H1 (cell line): ENCODE measurements at regions not wholly inside any gene's neighbourhood (a gene's known extent, or its start where the extent isn't known, plus 50 kb on each side); places are given as distances from the start of the nearest gene placed in this dataset.

Experiments used
- CTCF ChIA-PET: fragments of 300-600 bp; sonication (Branson Sonifier 250); formaldehyde crosslinking; loops from one replicate; lab custom pipeline; 2021; ENCODE audit not compliant: partially characterized antibody; lab: Charles Lee
- POLR2A ChIA-PET: fragments of 300-600 bp; sonication (Branson Sonifier 250); formaldehyde crosslinking; loops from one replicate; lab custom pipeline; 2021; ENCODE audit warnings: inconsistent platforms; ENCODE audit not compliant: partially characterized antibody; lab: Charles Lee
- DNase-seq, 2 experiments: peaks; one replicate each; pipeline versions ENCODE4 v3.0.0 to v3.0.0-alpha.2; 2010 to 2022; ENCODE audit warnings: low spot score in 2 of 2, low read depth in 1 of 2, mixed read lengths in 1 of 2
- FAIRE-seq: peaks from 2 replicates; lab custom pipeline; 2011; peaks lifted over from hg19 to GRCh38; lab: Jason Lieb, UNC
- H2AFZ ChIP-seq: 2 replicates; pipeline ENCODE4 v1.8.1; 2012; ENCODE audit warnings: low read length, inconsistent platforms
- H2AK5ac ChIP-seq: 2 replicates; pipeline ENCODE4 v1.6.1; 2013; ENCODE audit warnings: low read depth, low read length
- H2BK120ac ChIP-seq: replicated peaks from 2 replicates; pipeline ENCODE3; 2013; ENCODE audit warnings: low read depth, low read length, inconsistent platforms
- H2BK12ac ChIP-seq: 2 replicates; pipeline ENCODE4 v1.6.1; 2013; ENCODE audit warnings: low read depth, low read length
- H2BK15ac ChIP-seq: 2 replicates; pipeline ENCODE4 v1.6.1; 2013; ENCODE audit warnings: low read length
- H2BK20ac ChIP-seq: 2 replicates; pipeline ENCODE4 v1.6.1; 2013; ENCODE audit warnings: low read length
- H2BK5ac ChIP-seq: 2 replicates; pipeline ENCODE4 v1.6.1; 2013; ENCODE audit warnings: low read depth, low read length
- H3K14ac ChIP-seq: 2 replicates; pipeline ENCODE4 v1.6.1; 2013; ENCODE audit warnings: inconsistent platforms; ENCODE audit not compliant: insufficient read length
- H3K18ac ChIP-seq: 2 replicates; pipeline ENCODE4 v1.6.1; 2013; ENCODE audit warnings: low read length; ENCODE audit errors: extremely low read depth
- H3K23ac ChIP-seq: 2 replicates; pipeline ENCODE4 v1.6.1; 2013; ENCODE audit warnings: inconsistent platforms; ENCODE audit not compliant: insufficient read length
- H3K23me2 ChIP-seq: 2 replicates; pipeline ENCODE4 v1.6.1; 2013; ENCODE audit warnings: low read depth, low read length
- H3K27ac ChIP-seq: 2 replicates; pipeline ENCODE4 v1.6.1; 2011; ENCODE audit warnings: low read depth, low read length, inconsistent platforms
- H3K27me3 ChIP-seq, 4 experiments: replicated peaks in 1 of 4; 1 replicate in 1 of 4; 2 replicates in 3 of 4; pipeline versions ENCODE4 v1.6.1 to v1.8.1; 2011 to 2013; ENCODE audit warnings: low read length in 3 of 4, mild to moderate bottlenecking in 3 of 4, inconsistent platforms in 2 of 4, mixed read lengths in 2 of 4, moderate library complexity in 1 of 4; ENCODE audit not compliant: control insufficient read depth in 3 of 4, insufficient read depth in 3 of 4; ENCODE audit errors: extremely low read depth in 1 of 4
- H3K36me3 ChIP-seq, 4 experiments: 2 replicates each; pipeline versions ENCODE4 v1.6.1 to v1.8.1; 2011 to 2013; ENCODE audit warnings: mild to moderate bottlenecking in 4 of 4, low read length in 3 of 4, moderate library complexity in 2 of 4, control low read depth in 1 of 4, inconsistent platforms in 1 of 4; ENCODE audit not compliant: insufficient read depth in 4 of 4, control insufficient read depth in 2 of 4
- H3K4ac ChIP-seq: replicated peaks from 2 replicates; pipeline ENCODE3; 2013; ENCODE audit warnings: low read length, low read depth, mixed read lengths, inconsistent platforms; ENCODE audit not compliant: insufficient read length
- H3K4me1 ChIP-seq, 4 experiments: replicated peaks in 1 of 4; 1 replicate in 1 of 4; 2 replicates in 3 of 4; pipeline versions ENCODE4 v1.6.1 to v1.8.1; 2011 to 2013; ENCODE audit warnings: low read length in 3 of 4, inconsistent platforms in 2 of 4, mixed read lengths in 1 of 4; ENCODE audit not compliant: insufficient read depth in 4 of 4, control insufficient read depth in 3 of 4
- H3K4me2 ChIP-seq, 2 experiments: 2 replicates each; pipeline versions ENCODE4 v1.6.1 to v1.8.1; 2011 to 2013; ENCODE audit warnings: low read depth in 2 of 2, low read length in 2 of 2, control low read depth in 1 of 2, inconsistent platforms in 1 of 2, mild to moderate bottlenecking in 1 of 2; ENCODE audit not compliant: insufficient read depth in 1 of 2
- H3K4me3 ChIP-seq, 4 experiments: fragments of 200-600, 300-600 bp in 1 of 4; sonication (generic), shearing (Covaris generic), sonication (Bioruptor Twin) in 1 of 4; 2 replicates each; pipeline versions ENCODE4 v1.5.1 to v1.8.1; 2011 to 2016; ENCODE audit warnings: low read length in 4 of 4, low read depth in 3 of 4, control low read depth in 2 of 4, inconsistent platforms in 2 of 4, mild to moderate bottlenecking in 2 of 4, mixed read lengths in 1 of 4, moderate library complexity in 1 of 4; ENCODE audit not compliant: insufficient read depth in 2 of 4; ENCODE audit errors: extremely low read depth in 1 of 4
- H3K56ac ChIP-seq: replicated peaks from 2 replicates; pipeline ENCODE3; 2013; ENCODE audit warnings: low read depth, mild to moderate bottlenecking, mixed read lengths, low read length, inconsistent platforms; ENCODE audit not compliant: insufficient read length
- H3K79me1 ChIP-seq: 2 replicates; pipeline ENCODE4 v1.6.1; 2013; ENCODE audit warnings: low read depth, low read length, control low read depth
- H3K79me2 ChIP-seq, 2 experiments: 2 replicates each; pipeline versions ENCODE4 v1.6.1 to v1.8.1; 2012 to 2013; ENCODE audit warnings: low read length in 2 of 2, mild to moderate bottlenecking in 2 of 2, inconsistent platforms in 1 of 2; ENCODE audit not compliant: insufficient read depth in 2 of 2, control insufficient read depth in 1 of 2
- H3K9ac ChIP-seq, 4 experiments: replicated peaks in 1 of 4; 1 replicate in 1 of 4; 2 replicates in 3 of 4; pipeline versions ENCODE4 v1.6.1 to v1.8.1; 2011 to 2013; ENCODE audit warnings: low read depth in 3 of 4, low read length in 3 of 4, control low read depth in 2 of 4, mild to moderate bottlenecking in 2 of 4, moderate library complexity in 2 of 4, inconsistent platforms in 1 of 4; ENCODE audit errors: extremely low read depth in 1 of 4
- H3K9me3 ChIP-seq, 2 experiments: 2 replicates each; pipeline versions ENCODE4 v1.6.1 to v1.8.1; 2012 to 2013; ENCODE audit warnings: mild to moderate bottlenecking in 2 of 2, moderate library complexity in 2 of 2, control low read depth in 1 of 2, inconsistent platforms in 1 of 2, low read depth in 1 of 2, low read length in 1 of 2, mixed read lengths in 1 of 2; ENCODE audit not compliant: insufficient read depth in 2 of 2
- H4K20me1 ChIP-seq, 2 experiments: replicated peaks in 1 of 2; 2 replicates each; pipeline versions ENCODE3 to v1.8.1; 2011 to 2013; ENCODE audit warnings: inconsistent platforms in 2 of 2, low read length in 2 of 2, mild to moderate bottlenecking in 1 of 2; ENCODE audit not compliant: insufficient read depth in 2 of 2, control insufficient read depth in 1 of 2
- H4K5ac ChIP-seq: 2 replicates; pipeline ENCODE4 v1.6.1; 2013; ENCODE audit warnings: low read length, low read depth, mixed read lengths, inconsistent platforms; ENCODE audit not compliant: insufficient read length
- H4K8ac ChIP-seq: 2 replicates; pipeline ENCODE4 v1.8.0; 2013; ENCODE audit warnings: mild to moderate bottlenecking, moderate library complexity, low read length, inconsistent platforms; ENCODE audit not compliant: insufficient read depth; ENCODE audit errors: extremely low read depth
- H4K91ac ChIP-seq: replicated peaks from 2 replicates; pipeline ENCODE3; 2013; ENCODE audit warnings: low read length, mixed read lengths, inconsistent platforms; ENCODE audit not compliant: insufficient read length
- KDM1A ChIP-seq: fragments of 200-600, 300-600 bp; sonication (generic); IDR thresholded peaks from 2 replicates; pipeline ENCODE4 v1.7.1; 2016; ENCODE audit warnings: mild to moderate bottlenecking, low read length, borderline replicate concordance
- POLR2A ChIP-seq, 2 experiments: IDR thresholded peaks; 1 replicate in 1 of 2; 2 replicates in 1 of 2; pipeline ENCODE4 v1.6.1; 2011; ENCODE audit warnings: low read depth in 2 of 2, low read length in 2 of 2, mild to moderate bottlenecking in 2 of 2; ENCODE audit errors: control extremely low read depth in 1 of 2
- WGBS, 2 experiments: shearing (Covaris generic) in 1 of 2; methylation state at CpG; one replicate each; pipeline versions ENCODE4 v1.1.6 to v1.1.7; 2013 to 2015; ENCODE audit warnings: low lambda C conversion rate in 2 of 2, mixed read lengths in 2 of 2, inconsistent platforms in 1 of 2, low coverage in 1 of 2, missing lambda C conversion rate in 1 of 2; ENCODE audit not compliant: insufficient replicate concordance in 2 of 2, insufficient coverage in 1 of 2, insufficient read length in 1 of 2; ENCODE audit errors: extremely low coverage in 1 of 2, missing lambda C conversion rate in 1 of 2; 5-methylcytosine and 5-hydroxymethylcytosine counted together
- TF ChIP-seq, protein P1 (sequence below): IDR thresholded peaks from 2 replicates; pipeline ENCODE4 v1.6.1; 2012; ENCODE audit warnings: inconsistent platforms

DNA sequence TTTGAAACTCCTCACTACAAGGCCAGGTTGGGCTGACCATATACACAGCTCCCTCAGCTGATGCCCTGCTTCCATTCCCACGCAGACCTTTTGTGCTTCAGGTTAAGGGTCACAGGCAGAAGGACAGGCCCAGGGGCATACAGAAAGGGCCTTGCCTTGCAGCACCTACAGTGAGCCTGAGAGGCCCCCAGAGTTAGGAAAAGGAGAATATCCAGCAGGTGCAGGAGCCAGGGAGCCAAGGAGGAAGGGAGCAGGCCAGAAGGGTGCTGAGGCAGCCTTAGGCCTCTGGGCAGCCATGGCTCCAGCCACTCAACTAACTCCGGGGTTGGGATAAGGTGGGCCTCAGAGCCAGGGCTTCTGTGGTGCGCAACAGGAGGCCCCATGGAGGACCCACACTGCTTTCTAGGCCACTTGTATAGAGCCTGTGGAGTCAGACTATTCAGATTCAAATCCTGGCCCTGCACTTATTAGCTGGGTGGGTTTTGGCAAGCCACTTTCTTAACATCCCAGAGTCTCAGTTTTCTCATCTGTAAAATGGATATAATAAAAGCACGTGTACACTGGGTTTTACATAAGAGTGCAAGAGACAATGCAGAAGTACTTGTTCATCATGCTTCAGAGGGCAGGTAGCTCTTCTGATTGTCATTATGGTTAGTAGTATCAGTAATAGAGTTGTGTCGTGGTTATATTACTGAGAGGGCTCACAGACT is 214.6 kb upstream of the HAAO start:
- no peak overlapping the region for H4K5ac ChIP-seq
- POLR2A ChIA-PET: interaction anchor here (1.4 kb wide), 1 partner anchor 17 kb away, joined by 4 read pairs; no protein-coding TSS in a partner anchor
- DNase-seq (no peak), FAIRE-seq (no peak)
- H2BK20ac ChIP-seq: no peak overlapping the region
- peaks cover 0 to 3% (median 0%) of the 10 kb centered on the region in 4 experiments; a peak in 1 of 7 replicates for H3K4me1 ChIP-seq
- H3K4me3 ChIP-seq: no peak overlapping the region
- no peak overlapping the region for H3K4ac ChIP-seq
- no peak overlapping the region for H3K27ac ChIP-seq
- CTCF ChIA-PET: interaction anchor here (0.7 to 4.2 kb wide), 13 partner anchors 11 to 222 kb away, joined by 3 to 27 read pairs (median 3); no protein-coding TSS in a partner anchor
- H3K14ac ChIP-seq: no peak overlapping the region
- no peak overlapping the region for H3K23ac ChIP-seq
- no peaks in the 10 kb centered on the region for H3K79me1 ChIP-seq
- H3K56ac ChIP-seq: no peak overlapping the region
- 92% methylated on average over 5 of the region's 5 CpGs; no CpG with 5 or more reads in 1 of the 2 experiments for WGBS, 2 experiments
- no peak overlapping the region for H3K9ac ChIP-seq
- no peak overlapping the region for H3K4me2 ChIP-seq
- no peak overlapping the region for H4K8ac ChIP-seq
- peaks cover 2 to 5% of the 10 kb centered on the region in 2 experiments; a peak in 1 of 4 replicates for H3K9me3 ChIP-seq
- H2BK15ac ChIP-seq: no peak overlapping the region
- H2BK12ac ChIP-seq: no peak overlapping the region
- H4K20me1 ChIP-seq: no peaks in the 10 kb centered on the region
- H3K23me2 ChIP-seq: no peaks in the 10 kb centered on the region
- H2BK120ac ChIP-seq: no peak overlapping the region
- H2AK5ac ChIP-seq: no peak overlapping the region
- H2AFZ ChIP-seq: no peak overlapping the region
- H3K79me2 ChIP-seq: no peaks in the 10 kb centered on the region
- H3K27me3 ChIP-seq: no peaks in the 10 kb centered on the region
- H2BK5ac ChIP-seq: no peak overlapping the region
- no peak overlapping the region for H4K91ac ChIP-seq
- no peak overlapping the region for H3K18ac ChIP-seq
- no peaks in the 10 kb centered on the region for H3K36me3 ChIP-seq
- TF ChIP-seq POLR2A (IDR thresholded peaks at IDR 0.05; ENCODE audit: control extremely low read depth in 1 of 2, low read depth in 2 of 2, low read length in 2 of 2) (no peak), KDM1A (no peak)
- TF ChIP-seq, protein P1, sequence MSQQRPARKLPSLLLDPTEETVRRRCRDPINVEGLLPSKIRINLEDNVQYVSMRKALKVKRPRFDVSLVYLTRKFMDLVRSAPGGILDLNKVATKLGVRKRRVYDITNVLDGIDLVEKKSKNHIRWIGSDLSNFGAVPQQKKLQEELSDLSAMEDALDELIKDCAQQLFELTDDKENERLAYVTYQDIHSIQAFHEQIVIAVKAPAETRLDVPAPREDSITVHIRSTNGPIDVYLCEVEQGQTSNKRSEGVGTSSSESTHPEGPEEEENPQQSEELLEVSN: no peak
- TF ChIP-seq, all 59 proteins: peak for 0
